Fibroblast of skin of right quadriceps (primary cell): ENCODE measurements at regions not wholly inside any gene's neighbourhood (a gene's known extent, or its start where the extent isn't known, plus 50 kb on each side); places are given as distances from the start of the nearest gene placed in this dataset.
A peak's percentile ranks its signal among the peaks of the same experiment; 100 is the strongest.
"Not testable (repeated sequence)": the region's sequence is repeated elsewhere in the genome, so short reads cannot be mapped to it uniquely, and the experiment has no call there.

ENCODE experiments used
- DNase-seq: peaks from one replicate; pipeline ENCODE4 v3.0.0-alpha.2; 2013

GRCh38 chr10:109809954-109810353 is 113.4 kb downstream of the XPNPEP1 start:
- not testable (repeated sequence) for DNase-seq

DNA sequence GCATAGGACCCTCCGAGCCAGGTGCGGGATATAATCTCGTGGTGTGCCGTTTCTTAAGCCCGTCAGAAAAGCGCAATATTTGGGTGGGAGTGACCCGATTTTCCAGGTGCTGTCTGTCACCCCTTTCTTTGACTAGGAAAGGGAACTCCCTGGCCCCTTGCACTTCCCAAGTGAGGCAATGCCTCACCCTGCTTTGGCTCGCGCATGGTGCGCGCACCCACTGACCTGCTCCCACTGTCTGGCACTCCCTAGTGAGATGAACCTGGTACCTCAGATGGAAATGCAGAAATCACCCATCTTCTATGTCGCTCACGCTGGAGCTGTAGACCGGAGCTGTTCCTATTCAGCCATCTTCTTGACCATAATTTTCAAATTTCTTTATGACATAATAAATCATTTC is 122.1 kb downstream of the XPNPEP1 start:
- not testable (repeated sequence) for DNase-seq

- no peak for DNase-seq
Observed at GRCh38 chr10:109790647-109791046, 132.7 kb downstream of the XPNPEP1 start.

DNA sequence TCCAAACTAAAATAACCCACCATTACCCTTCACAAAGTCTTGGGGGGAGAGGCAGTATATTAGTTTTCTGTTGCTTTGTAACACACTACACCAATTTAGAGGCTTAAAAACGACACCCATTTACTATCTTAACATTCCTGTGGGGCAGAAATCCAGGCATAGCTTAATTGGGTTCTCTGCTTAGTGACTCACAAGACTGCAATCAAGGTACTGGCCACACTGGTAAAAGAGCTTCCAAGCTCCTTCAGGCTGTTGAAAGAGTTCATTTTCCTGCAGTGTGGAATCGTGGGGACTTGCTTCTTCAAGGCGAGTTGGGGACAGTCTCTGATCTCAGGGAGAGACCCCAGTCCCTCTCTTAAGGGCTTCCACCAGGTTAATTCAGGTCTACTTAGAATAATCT is 139.1 kb downstream of the XPNPEP1 start:
- DNase-seq: peak; percentile 1

DNA sequence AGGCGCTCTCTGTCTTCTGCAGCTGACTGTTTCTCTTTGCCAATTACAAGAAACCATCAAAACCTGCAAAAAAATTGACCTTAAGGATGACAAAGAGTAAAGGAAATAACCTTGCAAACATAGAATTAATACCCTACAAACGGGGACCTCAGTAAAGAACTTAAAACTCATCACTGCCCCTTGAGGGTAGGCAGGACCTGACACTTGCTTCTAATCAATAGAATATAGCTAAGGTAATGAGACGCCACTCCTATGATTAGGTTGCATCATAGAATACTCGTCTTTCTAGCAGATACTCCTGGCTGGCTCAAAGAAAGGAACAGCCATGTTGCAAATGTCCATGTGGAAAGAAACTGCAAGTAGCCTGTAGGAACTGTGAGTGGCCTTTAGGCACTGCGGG is 140.0 kb downstream of the XPNPEP1 start:
- no peak for DNase-seq

GRCh38 chr10:109780997-109781396 is 142.3 kb downstream of the XPNPEP1 start:
- no peak for DNase-seq

DNA sequence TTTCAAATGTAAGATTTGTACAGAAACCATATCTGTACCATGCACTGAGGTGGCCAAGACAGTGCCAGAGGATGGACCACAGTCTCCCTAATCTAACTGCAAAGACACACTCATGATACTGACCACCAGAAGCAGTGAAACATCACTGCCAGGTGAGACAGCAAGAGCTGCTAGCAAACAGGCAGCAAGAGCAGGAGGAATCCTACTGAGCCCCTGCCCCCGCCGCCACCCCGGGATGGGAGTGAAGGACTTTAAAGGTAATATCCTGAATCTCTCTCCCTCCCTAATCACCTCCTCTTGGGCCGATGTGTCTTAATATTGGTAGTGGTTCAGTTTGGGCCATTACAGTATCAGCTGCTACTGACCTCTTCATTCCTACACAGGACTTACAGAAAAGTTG is 144.3 kb downstream of the XPNPEP1 start:
- DNase-seq: no peak

DNA sequence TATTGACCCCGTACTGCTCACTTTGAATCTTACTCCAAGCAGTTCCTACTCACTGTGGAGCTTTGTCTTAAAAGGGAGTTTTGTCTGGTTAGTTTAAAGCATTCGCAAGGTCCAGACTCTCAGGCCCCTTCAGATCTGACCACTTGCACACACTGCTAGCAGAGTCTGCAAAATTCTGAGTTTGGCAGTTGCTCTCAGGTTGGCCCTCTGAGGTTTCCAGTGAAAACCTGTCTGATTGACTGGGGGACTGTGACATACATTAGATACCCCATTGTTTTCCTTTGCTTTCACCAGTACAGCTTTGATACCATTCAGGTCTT is 149.2 kb downstream of the XPNPEP1 start:
- DNase-seq: no peak

DNA sequence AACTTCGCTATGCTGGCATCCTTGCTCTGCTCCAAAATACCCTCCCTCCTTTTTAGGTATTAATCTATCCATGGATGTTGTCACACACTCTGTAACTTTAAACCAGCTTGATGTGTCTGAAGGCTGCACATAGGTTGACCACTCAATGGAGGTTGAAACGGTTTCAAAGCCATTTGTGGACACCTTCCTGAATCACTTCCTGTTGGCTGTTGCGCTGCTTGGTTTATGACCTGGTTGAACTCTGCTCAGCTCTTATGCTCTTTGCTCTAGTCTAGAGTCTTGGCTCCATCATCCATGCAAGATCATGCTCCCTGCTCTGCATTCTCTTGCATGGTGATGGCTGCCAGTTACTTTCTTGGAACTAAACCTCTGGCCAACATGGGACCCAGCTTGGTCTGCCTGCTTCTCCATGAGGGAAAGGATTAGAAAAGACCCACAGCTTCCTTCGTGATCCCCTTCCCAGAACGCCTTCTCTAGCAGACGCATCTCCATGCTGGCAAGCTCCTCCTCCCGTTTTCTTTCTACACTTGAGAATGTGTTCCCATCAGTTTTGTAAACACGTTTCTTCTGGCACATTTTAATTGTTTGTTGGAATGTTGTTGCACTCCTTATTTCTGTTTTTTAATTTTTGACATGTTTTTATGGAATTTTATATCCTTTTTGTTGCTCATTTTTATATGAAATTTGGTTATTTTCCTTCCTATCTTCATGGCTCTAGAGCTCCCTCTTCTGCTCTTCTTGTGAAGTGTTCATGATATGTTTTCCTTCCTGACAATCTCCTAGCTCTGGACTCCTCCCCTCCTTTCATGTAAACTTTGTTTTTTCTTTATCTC is 149.8 kb downstream of the XPNPEP1 start:
- DNase-seq: peak; percentile 18

GRCh38 chr10:109770663-109771062 is 152.6 kb downstream of the XPNPEP1 start:
- no peak for DNase-seq

- no peak for DNase-seq
Observed at GRCh38 chr10:109769966-109770365, 153.3 kb downstream of the XPNPEP1 start.

DNA sequence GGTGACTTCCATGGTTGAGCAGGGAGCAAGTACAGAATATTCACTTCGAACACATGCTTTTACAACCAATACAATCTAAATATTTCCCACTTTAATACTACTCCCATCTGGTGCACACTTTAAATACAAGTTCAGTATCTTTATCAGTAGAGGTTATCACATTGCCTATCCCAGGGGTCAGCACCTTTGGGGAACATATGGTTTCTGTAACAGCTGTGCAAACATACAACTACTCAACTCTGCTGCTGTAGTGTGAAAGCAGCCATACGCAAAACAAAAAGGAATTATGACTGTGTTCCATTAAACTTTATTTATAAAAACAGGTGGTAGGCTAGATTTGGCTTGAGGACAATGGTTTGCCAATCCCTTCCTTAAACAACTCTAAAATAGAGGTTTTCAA is 157.5 kb downstream of the XPNPEP1 start:
- no peak for DNase-seq

- no peak for DNase-seq
Observed at GRCh38 chr10:109762555-109762954, 160.8 kb downstream of the XPNPEP1 start.

DNA sequence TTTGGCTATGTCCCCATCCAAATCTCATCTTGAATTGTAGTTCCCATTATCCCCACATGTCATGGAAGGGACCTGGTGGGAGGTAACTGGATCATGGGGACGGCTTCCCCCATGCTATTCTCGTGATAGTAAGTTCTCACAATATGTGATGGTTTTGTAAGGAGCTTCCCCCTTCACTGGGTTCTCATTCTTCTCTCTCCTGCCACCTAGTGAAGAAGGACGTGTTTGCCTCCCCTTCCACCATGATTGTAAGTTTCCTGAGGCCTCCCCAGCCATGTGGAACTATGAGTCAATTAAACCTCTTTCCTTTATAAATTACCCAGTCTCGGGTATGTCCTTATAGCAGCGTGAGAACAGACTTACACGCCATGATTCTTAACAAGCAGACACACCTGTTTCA is 165.6 kb downstream of the XPNPEP1 start:
- DNase-seq: not testable (repeated sequence)

DNA sequence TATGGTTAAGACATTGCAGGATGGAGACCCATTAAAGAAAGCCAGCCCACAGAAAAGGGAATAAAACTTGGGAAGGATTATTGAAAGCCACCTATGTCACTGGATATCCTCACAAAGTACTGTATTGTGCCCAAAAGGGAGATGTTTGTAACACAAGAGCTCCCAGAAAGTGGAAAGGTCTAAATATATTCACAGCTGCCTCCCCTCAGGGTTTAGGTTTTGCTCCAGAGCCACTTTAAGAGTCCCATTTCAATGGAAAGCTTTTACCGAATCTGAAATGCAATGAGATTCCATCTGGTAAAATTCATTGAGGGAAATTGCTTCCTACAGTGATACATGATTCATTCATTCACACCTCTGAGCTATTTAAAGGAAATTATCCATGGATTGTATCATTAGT is 176.4 kb downstream of the XPNPEP1 start:
- no peak for DNase-seq

GRCh38 chr10:109744020-109744419 is 179.3 kb downstream of the XPNPEP1 start:
- no peak for DNase-seq

DNA sequence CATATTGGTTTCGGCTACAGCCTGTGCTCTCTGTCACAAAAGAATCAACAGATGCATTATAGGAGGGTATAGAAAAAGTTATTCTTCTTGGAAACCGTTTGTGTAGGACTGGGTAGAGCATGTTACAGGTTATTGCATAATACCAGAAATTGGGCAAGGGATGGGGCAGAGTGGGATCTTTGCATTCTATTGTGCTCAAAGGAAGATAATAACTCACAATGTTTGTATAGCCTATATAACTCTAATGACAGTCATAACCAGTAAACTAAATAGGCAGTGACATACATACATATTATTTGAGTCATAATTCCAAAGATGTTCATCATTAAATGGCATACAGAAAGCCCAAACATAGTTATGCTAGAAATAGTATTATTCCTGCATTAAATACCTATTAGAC is 179.7 kb downstream of the XPNPEP1 start:
- DNase-seq: peak; percentile 8

DNA sequence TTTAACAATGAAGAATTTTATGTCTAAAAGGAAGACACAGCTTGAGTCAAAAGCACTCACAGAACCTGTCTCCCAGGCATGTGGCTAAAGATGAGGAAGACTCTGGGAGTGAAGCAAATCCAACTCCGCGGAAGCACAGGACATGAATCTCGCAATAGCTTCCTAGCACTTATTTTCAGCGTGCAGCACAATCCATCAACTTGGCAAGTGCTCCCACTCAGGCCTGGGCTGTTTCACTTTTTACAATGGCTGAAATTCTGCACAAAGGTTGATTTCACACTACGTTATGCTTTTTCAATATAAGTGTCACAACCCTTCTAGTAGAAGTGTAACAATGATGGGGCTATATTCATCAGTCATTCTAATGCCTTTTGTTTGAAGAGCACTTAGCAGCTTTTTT is 180.2 kb downstream of the XPNPEP1 start:
- DNase-seq: no peak

DNA sequence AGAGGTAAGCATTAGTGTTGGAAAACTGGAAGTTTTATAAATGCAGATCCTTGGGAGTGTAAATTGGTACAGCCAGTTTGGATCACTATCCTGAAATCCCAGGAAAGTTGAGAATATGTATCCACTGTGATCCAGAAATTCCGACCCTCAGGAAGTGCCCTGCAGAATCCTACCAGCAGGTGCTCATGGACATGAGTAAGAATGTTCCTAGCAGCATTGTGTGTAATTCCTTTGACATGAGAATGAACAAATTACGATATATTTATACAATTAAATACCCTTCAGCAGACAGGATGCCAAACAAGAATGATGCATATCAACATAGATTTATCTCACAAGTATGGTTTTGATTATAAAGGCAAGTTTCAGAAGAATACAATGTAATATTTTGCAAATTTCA is 181.6 kb downstream of the XPNPEP1 start:
- no peak for DNase-seq

- DNase-seq: no peak
Observed at GRCh38 chr10:109740436-109740835, 182.9 kb downstream of the XPNPEP1 start.

DNA sequence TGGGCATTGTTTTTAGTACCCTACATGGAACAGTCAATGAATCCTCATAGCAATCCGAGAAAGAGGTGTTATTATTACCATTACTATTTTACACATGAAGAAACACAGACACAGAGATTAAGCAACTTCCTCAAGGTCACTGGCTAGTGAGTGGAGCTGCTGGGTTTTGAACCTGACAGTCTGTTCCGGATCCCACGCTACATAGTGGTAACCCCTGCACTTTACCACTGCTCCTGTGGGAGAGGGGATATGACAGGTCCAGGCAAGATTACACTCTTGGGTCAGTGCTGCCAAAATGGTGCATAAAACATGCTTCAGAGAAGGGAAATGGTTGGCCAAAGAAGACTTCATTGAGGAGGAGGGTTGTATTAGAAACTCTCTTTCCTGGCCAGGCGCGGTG is 185.7 kb downstream of the XPNPEP1 start:
- no peak for DNase-seq

GRCh38 chr10:109737009-109737408 is 186.3 kb downstream of the XPNPEP1 start:
- no peak for DNase-seq

- DNase-seq: no peak
Observed at GRCh38 chr10:109735776-109736175, 187.5 kb downstream of the XPNPEP1 start.

DNA sequence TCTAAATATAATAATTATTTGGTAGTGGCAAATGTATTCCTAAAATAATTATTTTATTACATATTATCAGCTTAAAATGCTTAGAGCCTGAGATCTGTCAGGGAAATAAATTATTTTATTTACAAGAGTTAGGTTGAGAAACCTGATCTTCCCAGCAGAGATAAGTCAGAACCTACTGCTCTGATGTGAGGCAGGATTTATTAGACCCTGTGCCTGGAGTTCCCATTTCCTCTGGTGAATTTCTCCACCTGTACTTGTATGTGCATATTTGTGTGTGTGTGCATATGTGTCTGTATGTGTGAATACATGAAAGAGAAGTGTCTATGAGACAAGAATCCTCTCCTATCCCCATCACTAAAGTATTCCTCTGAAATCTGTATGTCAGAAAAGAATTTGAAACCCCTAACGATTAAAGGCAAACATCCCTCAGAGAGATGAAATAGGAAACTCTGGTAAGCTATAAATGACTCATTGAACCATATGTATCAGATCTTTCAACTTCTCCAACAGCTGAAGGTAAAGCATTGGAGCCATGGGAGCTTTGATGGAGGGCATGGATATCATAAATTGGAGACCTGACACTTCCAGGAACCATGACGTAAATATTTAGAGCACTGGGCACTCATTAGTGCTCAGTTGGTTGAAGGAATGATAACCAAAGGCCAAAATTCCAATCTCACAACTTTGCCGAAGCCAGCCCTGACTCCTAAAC is 190.9 kb downstream of the XPNPEP1 start:
- no peak for DNase-seq

- not testable (repeated sequence) for DNase-seq
Observed at GRCh38 chr10:109729895-109730294, 193.4 kb downstream of the XPNPEP1 start.
